ENCODE measurements at regions not wholly inside any gene's neighbourhood (a gene's known extent, or its start where the extent isn't known, plus 50 kb on each side); places are given as distances from the start of the nearest gene placed in this dataset.

DNA sequence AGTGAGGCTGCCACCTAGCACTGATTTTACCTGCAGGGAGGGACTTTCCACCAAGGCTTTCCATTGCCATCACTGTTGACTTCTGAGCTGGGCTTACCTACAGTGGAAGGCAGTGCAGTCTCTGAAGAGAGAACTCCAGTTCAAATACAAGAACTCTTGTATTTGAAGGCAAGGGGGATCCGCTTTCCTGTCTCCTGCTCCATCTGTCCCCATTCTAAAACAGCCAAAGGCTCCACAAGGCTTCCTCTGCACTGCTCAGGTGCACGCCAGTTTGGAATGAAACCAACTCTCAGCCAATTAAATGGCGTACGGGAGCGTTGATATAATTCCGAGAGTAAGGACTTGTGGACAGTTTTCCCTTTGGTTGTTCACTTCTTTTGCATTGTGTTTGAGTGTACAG is 66.0 kb upstream of the CXCL14 start:
- DNase-seq (ENCODE audit: low spot score in 2 of 2): no peak
- Mint-ChIP-seq H3K27me3 (peaks cover 5% of the 10 kb centered on the region), H3K27ac (ENCODE audit: low read depth) (no peak overlapping the region), H3K4me3 (no peak overlapping the region), H3K36me3 (ENCODE audit: insufficient read depth) (peaks cover 2% of the 10 kb centered on the region), H3K4me1 (no peaks in the 10 kb centered on the region), H3K9me3 (no peaks in the 10 kb centered on the region)
- ATAC-seq (replicated peaks; ENCODE audit: extremely low read depth, poor library complexity, severe bottlenecking): no peak

DNA sequence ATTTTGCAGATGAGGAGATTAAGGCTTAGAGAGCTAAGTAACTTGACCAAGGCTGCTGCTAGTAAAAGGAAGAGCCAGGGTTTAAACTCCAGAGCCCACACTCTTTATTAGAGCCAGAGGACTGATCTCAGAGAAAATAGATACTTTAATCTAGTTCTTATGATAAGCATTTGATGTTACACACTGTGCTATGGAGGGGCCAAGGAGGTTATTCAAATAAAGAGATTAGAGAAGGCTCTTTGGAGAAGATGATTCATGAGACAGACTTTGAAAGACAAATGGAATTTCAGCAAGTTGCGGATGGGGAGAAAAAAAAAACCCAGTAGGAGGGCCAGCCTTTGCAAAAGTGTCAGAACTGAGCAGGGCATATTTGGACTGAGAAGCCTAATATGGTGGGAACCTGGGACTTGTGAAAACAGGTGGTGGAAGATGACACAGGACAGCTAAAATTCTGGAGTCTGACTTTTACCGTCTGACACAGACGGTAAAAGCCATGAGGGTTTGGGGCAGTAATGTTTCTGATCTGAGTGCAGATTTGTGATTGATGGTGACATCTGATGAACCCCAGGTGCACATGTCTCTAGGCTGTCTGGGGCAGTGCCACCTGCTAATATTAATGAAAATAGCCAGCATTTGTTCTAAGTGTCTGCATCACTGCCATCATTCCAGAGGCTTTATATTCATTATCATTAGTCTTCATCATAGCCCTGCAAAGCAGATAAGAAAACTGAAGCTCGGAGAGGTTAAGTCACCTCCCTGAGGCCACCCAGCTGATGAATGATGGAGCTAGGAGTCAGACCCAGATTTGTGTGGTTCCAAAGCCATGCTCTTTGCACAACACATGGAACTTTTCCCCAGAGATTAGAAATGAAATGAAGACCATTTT is 65.3 kb upstream of the CXCL14 start:
- Mint-ChIP-seq H3K4me1 (no peaks in the 10 kb centered on the region), H3K9me3 (no peaks in the 10 kb centered on the region), H3K27me3 (peaks cover 12% of the 10 kb centered on the region), H3K4me3 (no peak overlapping the region), H3K27ac (ENCODE audit: low read depth) (no peak overlapping the region), H3K36me3 (ENCODE audit: insufficient read depth) (no peaks in the 10 kb centered on the region)
- no peak for DNase-seq (ENCODE audit: low spot score in 2 of 2)
- no peak for ATAC-seq (replicated peaks; ENCODE audit: extremely low read depth, poor library complexity, severe bottlenecking)

DNA sequence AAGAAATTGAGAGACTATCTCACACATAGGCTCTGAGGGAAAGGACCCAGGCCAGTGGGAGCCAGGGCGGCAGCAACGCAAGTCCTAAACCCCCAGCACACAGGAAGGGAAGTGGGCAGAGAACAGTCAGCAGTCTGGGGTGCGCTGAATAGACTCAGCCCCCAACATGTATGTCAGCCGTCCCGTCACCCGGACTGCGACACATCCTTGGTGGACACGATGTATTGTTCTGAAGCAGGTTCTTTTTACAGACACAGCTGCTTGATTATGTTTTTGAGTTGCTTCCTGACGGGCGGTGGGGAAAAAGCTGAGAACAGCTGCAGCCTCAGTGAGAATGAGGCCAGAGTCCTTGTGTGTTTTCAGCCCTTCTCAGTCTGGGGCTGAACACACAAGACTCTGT is 64.1 kb upstream of the CXCL14 start:
- Mint-ChIP-seq H3K27me3 (peaks cover 22% of the 10 kb centered on the region), H3K4me3 (no peak overlapping the region), H3K4me1 (no peaks in the 10 kb centered on the region), H3K9me3 (no peaks in the 10 kb centered on the region), H3K36me3 (ENCODE audit: insufficient read depth) (no peaks in the 10 kb centered on the region), H3K27ac (ENCODE audit: low read depth) (no peak overlapping the region)
- DNase-seq (ENCODE audit: low spot score in 2 of 2) (no peak), ATAC-seq (replicated peaks; ENCODE audit: extremely low read depth, poor library complexity, severe bottlenecking) (no peak)

- H3K27ac Mint-ChIP-seq (ENCODE audit: low read depth): no peak overlapping the region
Measured at GRCh38 chr5:135642488-135642870, 63.7 kb upstream of the CXCL14 start.

GRCh38 chr5:135641734-135642487 is 63.1 kb upstream of the CXCL14 start:
- no peak overlapping the region for H3K4me3 Mint-ChIP-seq
- no peaks in the 10 kb centered on the region for H3K4me1 Mint-ChIP-seq
- ATAC-seq (replicated peaks; ENCODE audit: extremely low read depth, poor library complexity, severe bottlenecking): no peak
- no peak for DNase-seq (ENCODE audit: low spot score in 2 of 2)
- H3K27me3 Mint-ChIP-seq: peaks cover 30% of the 10 kb centered on the region
- no peaks in the 10 kb centered on the region for H3K36me3 Mint-ChIP-seq (ENCODE audit: insufficient read depth)
- no peak overlapping the region for H3K27ac Mint-ChIP-seq (ENCODE audit: low read depth)
- no peaks in the 10 kb centered on the region for H3K9me3 Mint-ChIP-seq

More at GRCh38 chr5:135642488-135642870, 63.7 kb upstream of the CXCL14 start:
- no peak for ATAC-seq (replicated peaks; ENCODE audit: extremely low read depth, poor library complexity, severe bottlenecking)
- H3K4me1 Mint-ChIP-seq: no peaks in the 10 kb centered on the region
- DNase-seq (ENCODE audit: low spot score in 2 of 2): no peak
- peaks cover 24% of the 10 kb centered on the region for H3K27me3 Mint-ChIP-seq
- H3K4me3 Mint-ChIP-seq: no peak overlapping the region
- no peaks in the 10 kb centered on the region for H3K36me3 Mint-ChIP-seq (ENCODE audit: insufficient read depth)
- H3K9me3 Mint-ChIP-seq: no peaks in the 10 kb centered on the region

- H3K4me3 Mint-ChIP-seq: no peak overlapping the region
- no peaks in the 10 kb centered on the region for H3K4me1 Mint-ChIP-seq
- ATAC-seq (replicated peaks; ENCODE audit: extremely low read depth, poor library complexity, severe bottlenecking): no peak
Measured at GRCh38 chr5:135641319-135641718, 62.5 kb upstream of the CXCL14 start.

GRCh38 chr5:135635451-135635850 is 56.7 kb upstream of the CXCL14 start:
- no peaks in the 10 kb centered on the region for H3K36me3 Mint-ChIP-seq (ENCODE audit: insufficient read depth)
- H3K4me1 Mint-ChIP-seq: no peaks in the 10 kb centered on the region
- no peak overlapping the region for H3K4me3 Mint-ChIP-seq
- H3K9me3 Mint-ChIP-seq: no peaks in the 10 kb centered on the region
- peaks cover 73% of the 10 kb centered on the region for H3K27me3 Mint-ChIP-seq
- H3K27ac Mint-ChIP-seq (ENCODE audit: low read depth): no peak overlapping the region
- no peak for DNase-seq (ENCODE audit: low spot score in 2 of 2)
- ATAC-seq (replicated peaks; ENCODE audit: extremely low read depth, poor library complexity, severe bottlenecking): no peak

More at GRCh38 chr5:135641319-135641718, 62.5 kb upstream of the CXCL14 start:
- no peaks in the 10 kb centered on the region for H3K9me3 Mint-ChIP-seq
- no peak overlapping the region for H3K27ac Mint-ChIP-seq (ENCODE audit: low read depth)
- no peak for DNase-seq (ENCODE audit: low spot score in 2 of 2)
- H3K27me3 Mint-ChIP-seq: peaks cover 35% of the 10 kb centered on the region
- H3K36me3 Mint-ChIP-seq (ENCODE audit: insufficient read depth): no peaks in the 10 kb centered on the region

- no peak overlapping the region for H3K4me3 Mint-ChIP-seq
- H3K36me3 Mint-ChIP-seq (ENCODE audit: insufficient read depth): no peaks in the 10 kb centered on the region
- peaks cover 62% of the 10 kb centered on the region for H3K27me3 Mint-ChIP-seq
- H3K9me3 Mint-ChIP-seq: no peaks in the 10 kb centered on the region
- no peak overlapping the region for H3K27ac Mint-ChIP-seq (ENCODE audit: low read depth)
- ATAC-seq (replicated peaks; ENCODE audit: extremely low read depth, poor library complexity, severe bottlenecking) (no peak), DNase-seq (ENCODE audit: low spot score in 2 of 2) (no peak)
- H3K4me1 Mint-ChIP-seq: no peaks in the 10 kb centered on the region
Measured at GRCh38 chr5:135632798-135633197, 54.0 kb upstream of the CXCL14 start.

DNA sequence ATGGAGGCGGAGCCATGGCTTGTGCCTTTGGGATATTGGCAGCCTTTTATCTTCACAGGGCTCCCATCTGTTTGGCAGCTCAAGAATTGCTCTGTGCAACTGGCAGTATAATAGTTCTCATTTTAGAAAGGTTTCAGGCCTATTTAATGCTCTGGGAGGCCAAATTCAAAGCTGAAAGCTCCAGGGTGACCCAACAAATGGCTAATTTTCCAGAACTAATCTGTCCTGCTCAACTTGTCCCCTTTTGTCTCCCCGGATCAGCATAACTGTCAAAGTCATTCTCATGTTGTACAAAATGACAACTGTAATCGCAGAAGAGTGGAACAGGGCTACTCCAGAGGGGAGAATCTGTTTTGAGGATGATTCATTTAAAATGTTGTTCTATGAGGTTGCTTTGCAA is 52.6 kb upstream of the CXCL14 start:
- no peaks in the 10 kb centered on the region for H3K9me3 Mint-ChIP-seq
- no peaks in the 10 kb centered on the region for H3K36me3 Mint-ChIP-seq (ENCODE audit: insufficient read depth)
- no peak for DNase-seq (ENCODE audit: low spot score in 2 of 2)
- H3K27me3 Mint-ChIP-seq: peaks cover 51% of the 10 kb centered on the region
- no peaks in the 10 kb centered on the region for H3K4me1 Mint-ChIP-seq
- H3K4me3 Mint-ChIP-seq: no peak overlapping the region
- H3K27ac Mint-ChIP-seq (ENCODE audit: low read depth): no peak overlapping the region
- no peak for ATAC-seq (replicated peaks; ENCODE audit: extremely low read depth, poor library complexity, severe bottlenecking)

GRCh38 chr5:135629666-135630065 is 50.9 kb upstream of the CXCL14 start:
- no peaks in the 10 kb centered on the region for H3K36me3 Mint-ChIP-seq (ENCODE audit: insufficient read depth)
- no peak overlapping the region for H3K4me3 Mint-ChIP-seq
- H3K9me3 Mint-ChIP-seq: no peaks in the 10 kb centered on the region
- no peaks in the 10 kb centered on the region for H3K4me1 Mint-ChIP-seq
- peaks cover 45% of the 10 kb centered on the region for H3K27me3 Mint-ChIP-seq
- H3K27ac Mint-ChIP-seq (ENCODE audit: low read depth): no peak overlapping the region
- no peak for DNase-seq (ENCODE audit: low spot score in 2 of 2)
- ATAC-seq (replicated peaks; ENCODE audit: extremely low read depth, poor library complexity, severe bottlenecking): no peak

DNA sequence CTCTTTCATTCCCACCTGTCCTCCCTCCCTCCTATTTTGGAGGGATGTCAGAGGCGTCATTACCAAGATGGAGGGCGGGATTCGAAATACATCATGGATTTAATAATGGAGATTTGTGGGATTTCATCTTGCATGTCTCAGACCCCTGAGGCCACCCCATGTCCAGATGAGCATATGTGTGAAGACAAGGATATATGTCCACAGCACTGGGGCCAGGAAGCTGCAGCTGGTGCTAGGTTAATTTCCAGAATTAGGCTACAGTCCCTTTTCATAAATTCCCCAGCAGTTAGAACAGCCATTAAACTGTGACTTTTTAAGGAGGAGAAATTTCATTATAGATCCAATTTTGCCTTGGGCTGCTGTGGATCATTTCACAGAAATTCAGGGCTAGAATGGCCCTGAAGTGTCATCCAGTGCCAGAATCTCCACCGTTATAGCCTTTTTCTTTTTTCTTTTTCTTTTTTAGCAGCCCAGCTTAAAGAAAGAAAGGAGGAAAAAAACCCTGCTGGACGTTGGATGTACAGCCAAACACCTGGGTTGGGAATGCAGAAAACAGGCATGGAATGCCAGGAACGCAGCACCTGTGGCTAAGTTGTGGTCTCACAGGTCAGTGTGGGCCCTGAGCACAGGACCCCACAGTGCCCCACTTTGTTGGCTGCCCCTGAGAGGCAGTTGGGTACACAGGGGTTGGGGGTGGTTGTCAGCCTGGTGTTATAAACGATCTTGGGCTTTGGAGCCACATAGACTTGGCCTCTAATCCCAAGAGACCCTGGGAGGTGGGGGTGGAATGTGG is 50.2 kb upstream of the CXCL14 start:
- H3K4me1 Mint-ChIP-seq: no peaks in the 10 kb centered on the region
- H3K4me3 Mint-ChIP-seq: no peak overlapping the region
- no peak for ATAC-seq (replicated peaks; ENCODE audit: extremely low read depth, poor library complexity, severe bottlenecking)
- no peak overlapping the region for H3K27ac Mint-ChIP-seq (ENCODE audit: low read depth)
- no peaks in the 10 kb centered on the region for H3K36me3 Mint-ChIP-seq (ENCODE audit: insufficient read depth)
- peaks cover 45% of the 10 kb centered on the region for H3K27me3 Mint-ChIP-seq
- no peaks in the 10 kb centered on the region for H3K9me3 Mint-ChIP-seq
- DNase-seq (ENCODE audit: low spot score in 2 of 2): no peak
